ENCODE measurements at regions not wholly inside any gene's neighbourhood (a gene's known extent, or its start where the extent isn't known, plus 50 kb on each side); places are given as distances from the start of the nearest gene placed in this dataset.

DNA sequence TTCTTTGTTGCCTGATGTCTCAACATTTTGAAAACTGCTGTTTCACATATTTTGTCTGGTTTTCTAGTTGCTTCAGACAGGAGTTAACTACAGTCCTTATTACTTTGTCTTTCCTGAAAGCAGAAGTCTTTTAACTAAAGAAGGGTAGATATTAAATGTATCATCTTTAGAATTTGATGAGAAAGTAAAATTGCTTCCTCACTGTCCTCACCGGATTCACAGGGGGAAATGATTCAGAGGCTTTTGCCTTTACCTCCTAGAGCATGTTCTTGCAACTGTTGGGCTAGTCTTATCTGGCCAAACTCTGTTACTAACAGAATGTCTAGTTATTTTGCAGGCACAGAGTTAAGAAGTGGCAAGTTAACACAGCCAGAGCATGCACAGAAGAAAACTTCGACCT, 107.2 kb upstream of the VAV3 start:
- TF ChIP-seq CTCF (IDR thresholded peaks at IDR 0.05): no peak
- no peak for TF ChIP-seq EP300 (IDR thresholded peaks at IDR 0.05)
- no peak for TF ChIP-seq POLR2A (IDR thresholded peaks at IDR 0.05)
